HS-27A (cell line): ENCODE measurements at regions not wholly inside any gene's neighbourhood (a gene's known extent, or its start where the extent isn't known, plus 50 kb on each side); places are given as distances from the start of the nearest gene placed in this dataset.
"Not testable (repeated sequence)": the region's sequence is repeated elsewhere in the genome, so short reads cannot be mapped to it uniquely, and the experiment has no call there.

ENCODE experiments used
- DNase-seq: peaks from one replicate; pipeline ENCODE4 v3.0.0-alpha.2; 2012; ENCODE audit warnings: low read depth, missing footprints

- peak; percentile 39 for DNase-seq
Observed at GRCh38 chr2:56981554-56981953, 797.8 kb downstream of the CCDC85A start.

GRCh38 chr2:56985609-56986008 is 801.8 kb downstream of the CCDC85A start:
- no peak for DNase-seq

- no peak for DNase-seq
Observed at GRCh38 chr2:57022496-57022895, 838.7 kb downstream of the CCDC85A start.

- no peak for DNase-seq
Observed at GRCh38 chr2:57044931-57045635, 861.3 kb downstream of the CCDC85A start.

- DNase-seq = no peak
Observed at GRCh38 chr2:57049273-57049672, 865.5 kb downstream of the CCDC85A start.

GRCh38 chr2:57050007-57050406 is 866.2 kb downstream of the CCDC85A start:
- no peak for DNase-seq

GRCh38 chr2:57066301-57066700 is 882.5 kb downstream of the CCDC85A start:
- DNase-seq = not testable (repeated sequence)

- no peak for DNase-seq
Observed at GRCh38 chr2:57075226-57075625, 891.4 kb downstream of the CCDC85A start.

GRCh38 chr2:57080035-57080434 is 896.2 kb downstream of the CCDC85A start:
- DNase-seq = no peak

GRCh38 chr2:57084697-57085281 is 901.0 kb downstream of the CCDC85A start:
- DNase-seq = no peak

GRCh38 chr2:57093020-57093419 is 909.2 kb downstream of the CCDC85A start:
- DNase-seq = no peak

GRCh38 chr2:57097855-57098254 is 914.1 kb downstream of the CCDC85A start:
- no peak for DNase-seq

- no peak for DNase-seq
Observed at GRCh38 chr2:57100436-57100835, 916.6 kb downstream of the CCDC85A start.

- no peak for DNase-seq
Observed at GRCh38 chr2:57105694-57106093, 921.9 kb downstream of the CCDC85A start.

- DNase-seq = no peak
Observed at GRCh38 chr2:57107353-57107752, 923.6 kb downstream of the CCDC85A start.

GRCh38 chr2:57111531-57111930 is 927.7 kb downstream of the CCDC85A start:
- DNase-seq = no peak

- no peak for DNase-seq
Observed at GRCh38 chr2:57119141-57119540, 927.5 kb upstream of the VRK2 start.

- no peak for DNase-seq
Observed at GRCh38 chr2:57126410-57126809, 920.2 kb upstream of the VRK2 start.

- DNase-seq = no peak
Observed at GRCh38 chr2:57139179-57139578, 907.4 kb upstream of the VRK2 start.

GRCh38 chr2:57141269-57141668 is 905.3 kb upstream of the VRK2 start:
- no peak for DNase-seq

- DNase-seq = no peak
Observed at GRCh38 chr2:57146951-57147350, 899.7 kb upstream of the VRK2 start.

- no peak for DNase-seq
Observed at GRCh38 chr2:57156231-57156924, 890.2 kb upstream of the VRK2 start.

- DNase-seq = no peak
Observed at GRCh38 chr2:57160976-57161375, 885.6 kb upstream of the VRK2 start.
